BJ (cell line): ENCODE measurements at regions not wholly inside any gene's neighbourhood (a gene's known extent, or its start where the extent isn't known, plus 50 kb on each side); places are given as distances from the start of the nearest gene placed in this dataset.

Source experiments
- CTCF ChIA-PET: fragments of 350-600 bp; formaldehyde crosslinking; extraction: SDS; loops from one replicate; lab custom pipeline; 2021; ENCODE audit warnings: antibody characterized with exemption, inconsistent platforms; lab: Yijun Ruan, JAX
- POLR2A ChIA-PET: fragments of 300-600 bp; sonication (Branson Sonifier 250); formaldehyde crosslinking; extraction: SDS; loops from one replicate; lab custom pipeline; 2021; ENCODE audit warnings: antibody characterized with exemption; lab: Charles Lee
- DNase-seq: peaks from one replicate; pipeline ENCODE4 v3.0.0-alpha.2; 2011; ENCODE audit warnings: low read depth
- H3K27me3 ChIP-seq: 2 replicates; pipeline ENCODE4 v1.6.0; 2011; ENCODE audit warnings: low read length; ENCODE audit not compliant: control insufficient read depth, insufficient read depth
- H3K36me3 ChIP-seq: 2 replicates; pipeline ENCODE4 v1.5.1; 2011; ENCODE audit warnings: low read length; ENCODE audit not compliant: control insufficient read depth, insufficient read depth
- H3K4me3 ChIP-seq: 2 replicates; pipeline ENCODE4 v1.5.1; 2011; ENCODE audit warnings: low read depth, mild to moderate bottlenecking, control low read depth, low read length
- CTCF ChIP-seq: IDR thresholded peaks from 2 replicates; pipeline ENCODE4 v1.5.1; 2011; ENCODE audit warnings: low read depth, mild to moderate bottlenecking, control low read depth, inconsistent platforms, low read length, moderate library complexity; ENCODE audit not compliant: insufficient read depth

- Histone ChIP-seq H3K4me3 (no peak overlapping the region), H3K27me3 (no peaks in the 10 kb centered on the region), H3K36me3 (no peaks in the 10 kb centered on the region)
- DNase-seq, result no peak
- no peak for TF ChIP-seq CTCF
- CTCF ChIA-PET, result interaction anchor here (1.9 kb wide), 1 partner anchor 12 kb away, joined by 4 read pairs; no protein-coding TSS in a partner anchor
- POLR2A ChIA-PET, result no interaction called here
These were observed 820.8 kb upstream of the MAP3K7 start for GRCh38 chr6:91407706-91408105.

GRCh38 chr6:91392951-91393350, 806.1 kb upstream of the MAP3K7 start:
- Histone ChIP-seq H3K27me3 (no peaks in the 10 kb centered on the region), H3K36me3 (no peaks in the 10 kb centered on the region), H3K4me3 (no peak overlapping the region)
- DNase-seq, result no peak
- TF ChIP-seq CTCF, result no peak
- CTCF ChIA-PET, result no interaction called here
- POLR2A ChIA-PET, result no interaction called here

GRCh38 chr6:91387290-91388059, 800.6 kb upstream of the MAP3K7 start:
- CTCF ChIA-PET, result no interaction called here
- DNase-seq, result no peak
- no peak for TF ChIP-seq CTCF
- POLR2A ChIA-PET, result no interaction called here
- Histone ChIP-seq H3K27me3 (no peaks in the 10 kb centered on the region), H3K36me3 (no peaks in the 10 kb centered on the region), H3K4me3 (no peak overlapping the region)

- no peak for TF ChIP-seq CTCF
- ChIA-PET CTCF (no interaction called here), POLR2A (interaction anchor here (0.5 kb wide), 1 partner anchor 774 kb away, joined by 3 read pairs; no protein-coding TSS in a partner anchor)
- no peak for DNase-seq
- Histone ChIP-seq H3K36me3 (no peaks in the 10 kb centered on the region), H3K4me3 (no peak overlapping the region), H3K27me3 (no peaks in the 10 kb centered on the region)
These were observed 799.3 kb upstream of the MAP3K7 start for GRCh38 chr6:91386204-91386603.

- no peak overlapping the region for H3K4me3 ChIP-seq
- no peaks in the 10 kb centered on the region for H3K27me3 ChIP-seq
- POLR2A ChIA-PET, result no interaction called here
- H3K36me3 ChIP-seq, result no peaks in the 10 kb centered on the region
- CTCF ChIA-PET, result no interaction called here
- TF ChIP-seq CTCF, result no peak
- no peak for DNase-seq
These were observed 796.3 kb upstream of the MAP3K7 start for GRCh38 chr6:91383207-91383606.
